ENCODE measurements at regions not wholly inside any gene's neighbourhood (a gene's known extent, or its start where the extent isn't known, plus 50 kb on each side); places are given as distances from the start of the nearest gene placed in this dataset.

DNA sequence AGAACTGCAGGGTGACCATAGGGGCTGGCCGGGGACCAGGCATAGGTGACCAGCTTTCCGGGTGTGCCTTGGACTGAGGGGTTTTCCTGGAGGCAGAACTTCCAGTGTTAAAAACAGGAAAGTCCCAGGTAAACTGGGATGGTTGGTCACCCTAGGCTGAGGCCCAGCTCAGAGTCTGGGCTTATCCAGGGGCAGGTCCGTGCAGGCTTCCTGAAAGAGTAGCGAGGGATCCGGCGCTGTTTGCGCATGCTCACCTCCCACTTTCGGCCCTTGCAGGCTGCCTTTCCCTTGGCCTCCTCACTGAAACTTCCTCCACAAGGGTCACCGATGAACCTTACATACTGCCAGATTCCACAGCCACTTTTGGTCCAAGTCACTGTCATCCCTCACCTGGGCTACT, 119.8 kb upstream of the PLET1 start:
- TF ChIP-seq, protein P1, sequence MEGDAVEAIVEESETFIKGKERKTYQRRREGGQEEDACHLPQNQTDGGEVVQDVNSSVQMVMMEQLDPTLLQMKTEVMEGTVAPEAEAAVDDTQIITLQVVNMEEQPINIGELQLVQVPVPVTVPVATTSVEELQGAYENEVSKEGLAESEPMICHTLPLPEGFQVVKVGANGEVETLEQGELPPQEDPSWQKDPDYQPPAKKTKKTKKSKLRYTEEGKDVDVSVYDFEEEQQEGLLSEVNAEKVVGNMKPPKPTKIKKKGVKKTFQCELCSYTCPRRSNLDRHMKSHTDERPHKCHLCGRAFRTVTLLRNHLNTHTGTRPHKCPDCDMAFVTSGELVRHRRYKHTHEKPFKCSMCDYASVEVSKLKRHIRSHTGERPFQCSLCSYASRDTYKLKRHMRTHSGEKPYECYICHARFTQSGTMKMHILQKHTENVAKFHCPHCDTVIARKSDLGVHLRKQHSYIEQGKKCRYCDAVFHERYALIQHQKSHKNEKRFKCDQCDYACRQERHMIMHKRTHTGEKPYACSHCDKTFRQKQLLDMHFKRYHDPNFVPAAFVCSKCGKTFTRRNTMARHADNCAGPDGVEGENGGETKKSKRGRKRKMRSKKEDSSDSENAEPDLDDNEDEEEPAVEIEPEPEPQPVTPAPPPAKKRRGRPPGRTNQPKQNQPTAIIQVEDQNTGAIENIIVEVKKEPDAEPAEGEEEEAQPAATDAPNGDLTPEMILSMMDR (IDR thresholded peaks at IDR 0.05) = no peak
- TF ChIP-seq TCF7L2 (IDR thresholded peaks at IDR 0.05; ENCODE audit: low read depth, low read length) = no peak
- TF ChIP-seq SIN3A (IDR thresholded peaks at IDR 0.05; ENCODE audit: borderline replicate concordance, insufficient read depth, low read depth, low read length) = no peak
